Vagina (tissue), 2 donors: ENCODE measurements at regions not wholly inside any gene's neighbourhood (a gene's known extent, or its start where the extent isn't known, plus 50 kb on each side); places are given as distances from the start of the nearest gene placed in this dataset.

ENCODE experiments used
- DNase-seq, 2 donors: peaks; one replicate each; pipeline ENCODE4 v3.0.0-alpha.2; 2017; ENCODE audit errors: extremely low spot score in 2 of 2
- H3K27ac ChIP-seq: fragments of 200-600 bp; sonication (generic); one replicate; pipeline ENCODE4 v1.5.1; 2019
- H3K27me3 ChIP-seq: fragments of 200-600 bp; sonication (generic); one replicate; pipeline ENCODE4 v1.5.1; 2019
- H3K36me3 ChIP-seq, 2 donors: fragments of 200-600 bp; sonication (generic); one replicate each; pipeline ENCODE4 v1.5.1; 2017 to 2019
- H3K4me1 ChIP-seq: fragments of 200-600 bp; sonication (generic); one replicate; pipeline ENCODE4 v1.5.1; 2019
- H3K4me3 ChIP-seq, 2 donors: fragments of 200-600 bp; sonication (generic); 1 replicate in 1 of 2; 2 replicates in 1 of 2; pipeline ENCODE4 v1.5.1; 2016 to 2019
- H3K9me3 ChIP-seq: fragments of 200-600 bp; sonication (generic); one replicate; pipeline ENCODE4 v1.5.1; 2019
- POLR2A ChIP-seq, 2 donors: fragments of 450-650 bp; IDR thresholded peaks; one replicate each; pipeline ENCODE4 v1.6.1; 2017; ENCODE audit warnings: antibody characterized with exemption in 2 of 2, mild to moderate bottlenecking in 2 of 2, moderate library complexity in 2 of 2
- POLR2AphosphoS5 ChIP-seq, 2 donors: sonication (generic); formaldehyde crosslinking; IDR thresholded peaks; one replicate each; pipeline ENCODE4 v1.9.0; 2017; ENCODE audit warnings: antibody characterized with exemption in 2 of 2, mild to moderate bottlenecking in 2 of 2, low read depth in 1 of 2; ENCODE audit not compliant: insufficient read depth in 1 of 2
- intact Hi-C: fragments of 100-400 bp; cut with DNase I; formaldehyde crosslinking; loops from one replicate; pipeline ENCODE4 v1.15.1; 2023
- TF ChIP-seq, protein P1 (sequence below), 3 experiments: fragments of 450-650 bp in 2 of 3; fragments of 200-600 bp in 1 of 3; sonication (generic) in 1 of 3; IDR thresholded peaks; one replicate each; pipeline ENCODE4 v1.5.1; 2017 to 2019; ENCODE audit warnings: antibody characterized with exemption in 3 of 3, mild to moderate bottlenecking in 2 of 3, moderate library complexity in 2 of 3

DNA sequence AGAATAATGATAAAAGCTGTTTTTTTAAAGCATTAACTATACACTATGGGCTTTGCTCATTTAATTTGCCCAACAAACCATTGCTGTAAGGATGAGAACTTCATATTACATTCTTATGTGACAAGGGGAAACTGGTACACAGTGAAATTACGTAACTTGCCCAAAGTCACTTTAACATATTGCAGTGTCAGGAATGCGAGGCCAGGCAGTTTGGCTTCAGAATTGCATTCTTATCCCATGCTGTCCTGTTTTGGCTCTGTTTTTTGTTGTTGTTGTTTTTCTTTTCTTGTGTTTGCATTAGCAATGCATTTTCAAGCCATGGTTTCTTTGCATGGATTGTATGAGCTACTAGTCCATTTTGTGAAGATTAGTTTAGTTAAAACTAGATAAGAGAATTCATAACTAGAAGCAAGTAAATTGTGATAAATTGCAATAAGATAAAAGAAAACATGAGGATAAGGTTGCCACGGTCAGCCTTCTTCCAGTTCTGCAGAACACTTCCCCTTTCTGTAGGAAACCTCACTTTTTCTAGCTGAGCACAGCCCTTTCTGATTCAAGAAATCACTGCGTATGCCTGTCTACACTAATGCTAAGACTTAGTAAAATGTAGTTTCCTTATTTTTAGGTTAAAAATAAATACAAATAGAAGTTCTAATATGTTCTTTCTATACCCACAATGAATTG is 221.3 kb upstream of the KCNJ16 start:
- Histone ChIP-seq H3K27me3 (no peaks in the 10 kb centered on the region), H3K27ac (no peak overlapping the region), H3K9me3 (no peaks in the 10 kb centered on the region), H3K4me1 (no peaks in the 10 kb centered on the region), H3K4me3 (no peak overlapping the region), H3K36me3 (no peaks in the 10 kb centered on the region)
- intact Hi-C loops = no loop called here
- TF ChIP-seq, protein P1, sequence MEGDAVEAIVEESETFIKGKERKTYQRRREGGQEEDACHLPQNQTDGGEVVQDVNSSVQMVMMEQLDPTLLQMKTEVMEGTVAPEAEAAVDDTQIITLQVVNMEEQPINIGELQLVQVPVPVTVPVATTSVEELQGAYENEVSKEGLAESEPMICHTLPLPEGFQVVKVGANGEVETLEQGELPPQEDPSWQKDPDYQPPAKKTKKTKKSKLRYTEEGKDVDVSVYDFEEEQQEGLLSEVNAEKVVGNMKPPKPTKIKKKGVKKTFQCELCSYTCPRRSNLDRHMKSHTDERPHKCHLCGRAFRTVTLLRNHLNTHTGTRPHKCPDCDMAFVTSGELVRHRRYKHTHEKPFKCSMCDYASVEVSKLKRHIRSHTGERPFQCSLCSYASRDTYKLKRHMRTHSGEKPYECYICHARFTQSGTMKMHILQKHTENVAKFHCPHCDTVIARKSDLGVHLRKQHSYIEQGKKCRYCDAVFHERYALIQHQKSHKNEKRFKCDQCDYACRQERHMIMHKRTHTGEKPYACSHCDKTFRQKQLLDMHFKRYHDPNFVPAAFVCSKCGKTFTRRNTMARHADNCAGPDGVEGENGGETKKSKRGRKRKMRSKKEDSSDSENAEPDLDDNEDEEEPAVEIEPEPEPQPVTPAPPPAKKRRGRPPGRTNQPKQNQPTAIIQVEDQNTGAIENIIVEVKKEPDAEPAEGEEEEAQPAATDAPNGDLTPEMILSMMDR (IDR thresholded peaks at IDR 0.05) = no peak
- TF ChIP-seq POLR2A (IDR thresholded peaks at IDR 0.05) = no peak
- TF ChIP-seq POLR2AphosphoS5 (IDR thresholded peaks at IDR 0.05; ENCODE audit: insufficient read depth in 1 of 2, low read depth in 1 of 2) = no peak
- DNase-seq = no peak

DNA sequence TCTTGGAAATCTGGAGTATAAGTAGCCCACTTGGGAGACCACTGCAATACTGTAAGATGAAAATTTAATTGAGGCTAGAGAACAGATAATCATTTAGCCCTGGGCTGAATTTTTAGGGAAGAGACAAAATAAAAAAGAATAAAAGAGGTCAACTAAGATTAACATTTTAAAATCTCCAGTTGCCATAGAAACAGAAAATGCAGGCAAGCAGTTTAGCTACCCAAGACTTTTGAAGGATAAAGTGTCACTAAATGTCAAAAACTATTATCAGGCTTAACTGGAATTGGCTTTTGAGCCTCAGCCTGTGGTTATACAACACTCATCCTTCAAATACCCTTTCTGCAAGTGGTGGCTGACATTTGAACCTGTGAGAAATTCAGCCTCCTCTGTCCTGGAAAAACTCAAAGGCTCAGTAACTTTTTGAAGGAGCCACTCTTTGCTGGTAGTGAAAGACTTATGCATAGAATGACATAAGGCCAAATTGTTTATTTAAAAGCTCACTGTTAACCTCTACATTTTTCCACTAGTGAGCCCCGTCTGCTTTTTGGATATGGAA is 220.7 kb upstream of the KCNJ16 start:
- Histone ChIP-seq H3K9me3 (no peaks in the 10 kb centered on the region), H3K27ac (no peak overlapping the region), H3K4me1 (no peaks in the 10 kb centered on the region), H3K4me3 (no peak overlapping the region), H3K36me3 (no peaks in the 10 kb centered on the region), H3K27me3 (no peaks in the 10 kb centered on the region)
- intact Hi-C loops = no loop called here
- TF ChIP-seq POLR2AphosphoS5 (IDR thresholded peaks at IDR 0.05; ENCODE audit: insufficient read depth in 1 of 2, low read depth in 1 of 2) (no peak), POLR2A (IDR thresholded peaks at IDR 0.05) (no peak)
- TF ChIP-seq, protein P1 (IDR thresholded peaks at IDR 0.05) = no peak
- no peak for DNase-seq

DNA sequence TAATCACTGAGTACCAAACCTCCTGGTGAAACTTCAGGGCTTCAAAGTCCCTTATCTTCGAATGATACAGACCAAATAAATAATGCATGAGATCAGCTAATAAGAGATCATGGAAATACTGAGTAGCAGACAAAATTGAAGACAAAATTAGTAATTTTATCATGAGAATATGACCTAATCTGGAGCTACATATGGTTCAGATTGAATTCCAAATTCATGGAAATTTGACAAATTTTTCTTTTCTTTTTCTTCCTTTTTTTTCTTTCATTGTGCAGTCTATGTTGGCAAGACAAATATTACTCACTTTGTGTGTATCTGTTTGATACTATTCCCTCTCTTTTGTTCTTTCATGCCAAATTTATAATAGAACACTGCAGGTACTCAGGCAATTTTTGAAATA is 218.1 kb upstream of the KCNJ16 start:
- Histone ChIP-seq H3K36me3 (no peaks in the 10 kb centered on the region), H3K4me3 (no peak overlapping the region), H3K4me1 (no peaks in the 10 kb centered on the region), H3K27me3 (no peaks in the 10 kb centered on the region), H3K9me3 (peaks cover 5% of the 10 kb centered on the region), H3K27ac (no peak overlapping the region)
- intact Hi-C loops = no loop called here
- no peak for TF ChIP-seq POLR2A (IDR thresholded peaks at IDR 0.05)
- TF ChIP-seq, protein P1 (IDR thresholded peaks at IDR 0.05) = no peak
- no peak for TF ChIP-seq POLR2AphosphoS5 (IDR thresholded peaks at IDR 0.05; ENCODE audit: insufficient read depth in 1 of 2, low read depth in 1 of 2)
- DNase-seq = no peak

DNA sequence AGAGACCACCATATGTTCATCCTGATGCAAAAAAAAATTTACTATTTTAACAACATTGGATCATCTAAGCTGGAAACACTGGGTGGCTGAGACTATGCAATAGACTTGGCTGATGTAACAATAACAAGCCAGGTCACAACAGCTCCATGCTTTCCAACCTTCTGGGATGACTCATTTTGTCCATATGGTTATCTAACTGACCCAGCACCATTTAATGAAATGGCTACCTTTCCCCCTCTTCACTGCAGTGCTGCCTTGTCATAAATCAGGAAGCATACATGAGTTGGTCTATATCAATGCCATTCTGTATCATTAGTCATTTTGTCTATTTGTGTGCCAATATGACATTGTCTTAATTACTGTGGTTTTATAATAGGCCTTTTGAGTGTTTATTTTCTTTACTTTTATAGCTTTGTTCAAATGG is 217.6 kb upstream of the KCNJ16 start:
- no peaks in the 10 kb centered on the region for H3K27me3 ChIP-seq
- peaks cover 5% of the 10 kb centered on the region for H3K9me3 ChIP-seq
- no peaks in the 10 kb centered on the region for H3K4me1 ChIP-seq
- intact Hi-C loops = no loop called here
- TF ChIP-seq, protein P1 (IDR thresholded peaks at IDR 0.05) = no peak
- no peak for TF ChIP-seq POLR2AphosphoS5 (IDR thresholded peaks at IDR 0.05; ENCODE audit: insufficient read depth in 1 of 2, low read depth in 1 of 2)
- no peak for TF ChIP-seq POLR2A (IDR thresholded peaks at IDR 0.05)
- no peak for DNase-seq
- no peak overlapping the region for H3K4me3 ChIP-seq
- H3K36me3 ChIP-seq = no peaks in the 10 kb centered on the region
- no peak overlapping the region for H3K27ac ChIP-seq

DNA sequence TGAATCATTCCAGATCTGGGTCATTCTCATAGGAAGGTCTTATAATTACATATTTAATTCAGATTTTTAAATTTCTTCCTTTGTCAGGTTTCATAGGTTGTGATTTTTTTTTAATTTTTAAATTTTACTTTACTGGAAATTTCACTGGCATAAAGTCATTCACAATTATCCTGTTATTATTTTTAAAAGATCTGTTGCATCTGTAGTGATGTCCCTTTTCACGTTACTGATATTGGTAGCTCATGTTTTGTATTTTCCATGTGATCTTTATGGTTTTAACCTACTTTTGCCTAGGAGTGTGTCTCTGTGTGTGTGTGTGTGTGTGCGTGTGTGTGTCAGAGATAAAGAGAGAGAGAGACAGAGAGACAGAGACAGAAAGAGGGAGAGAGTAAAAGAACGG is 216.6 kb upstream of the KCNJ16 start:
- peaks cover 5% of the 10 kb centered on the region for H3K9me3 ChIP-seq
- no peak for DNase-seq
- H3K4me1 ChIP-seq = no peaks in the 10 kb centered on the region
- H3K27me3 ChIP-seq = no peaks in the 10 kb centered on the region
- H3K4me3 ChIP-seq = no peak overlapping the region
- H3K36me3 ChIP-seq = no peaks in the 10 kb centered on the region
- H3K27ac ChIP-seq = no peak overlapping the region
- intact Hi-C loops = no loop called here
- TF ChIP-seq POLR2AphosphoS5 (IDR thresholded peaks at IDR 0.05; ENCODE audit: insufficient read depth in 1 of 2, low read depth in 1 of 2) = no peak
- no peak for TF ChIP-seq POLR2A (IDR thresholded peaks at IDR 0.05)
